Bronchial epithelial cell (primary cell): ENCODE measurements at regions not wholly inside any gene's neighbourhood (a gene's known extent, or its start where the extent isn't known, plus 50 kb on each side); places are given as distances from the start of the nearest gene placed in this dataset.

Source experiments
- DNase-seq: peaks from one replicate; pipeline ENCODE4 v3.0.0-alpha.2; 2010; ENCODE audit warnings: low read depth
- FAIRE-seq: peaks from 2 replicates; lab custom pipeline; 2011; peaks lifted over from hg19 to GRCh38; lab: Jason Lieb, UNC
- H3K27me3 ChIP-seq: 2 replicates; pipeline ENCODE4 v1.5.1; 2011; ENCODE audit warnings: low read length; ENCODE audit not compliant: control insufficient read depth, insufficient read depth
- H3K36me3 ChIP-seq: 2 replicates; pipeline ENCODE4 v1.5.1; 2011; ENCODE audit warnings: low read length; ENCODE audit not compliant: control insufficient read depth, insufficient read depth
- H3K4me3 ChIP-seq: 2 replicates; pipeline ENCODE4 v1.5.1; 2011; ENCODE audit warnings: mild to moderate bottlenecking, low read depth, low read length, control low read depth
- TF ChIP-seq, protein P1 (sequence below): IDR thresholded peaks from 2 replicates; pipeline ENCODE4 v1.5.1; 2011; ENCODE audit warnings: mild to moderate bottlenecking, moderate library complexity, low read length, control low read depth, inconsistent platforms; ENCODE audit not compliant: insufficient read depth, severe bottlenecking

GRCh38 chr12:65556676-65557437 lies 267.4 kb upstream of the HMGA2 start:
- H3K27me3 ChIP-seq, result no peaks in the 10 kb centered on the region
- DNase-seq (peak; percentile 97), FAIRE-seq (no peak)
- no peak overlapping the region for H3K4me3 ChIP-seq
- TF ChIP-seq, protein P1, sequence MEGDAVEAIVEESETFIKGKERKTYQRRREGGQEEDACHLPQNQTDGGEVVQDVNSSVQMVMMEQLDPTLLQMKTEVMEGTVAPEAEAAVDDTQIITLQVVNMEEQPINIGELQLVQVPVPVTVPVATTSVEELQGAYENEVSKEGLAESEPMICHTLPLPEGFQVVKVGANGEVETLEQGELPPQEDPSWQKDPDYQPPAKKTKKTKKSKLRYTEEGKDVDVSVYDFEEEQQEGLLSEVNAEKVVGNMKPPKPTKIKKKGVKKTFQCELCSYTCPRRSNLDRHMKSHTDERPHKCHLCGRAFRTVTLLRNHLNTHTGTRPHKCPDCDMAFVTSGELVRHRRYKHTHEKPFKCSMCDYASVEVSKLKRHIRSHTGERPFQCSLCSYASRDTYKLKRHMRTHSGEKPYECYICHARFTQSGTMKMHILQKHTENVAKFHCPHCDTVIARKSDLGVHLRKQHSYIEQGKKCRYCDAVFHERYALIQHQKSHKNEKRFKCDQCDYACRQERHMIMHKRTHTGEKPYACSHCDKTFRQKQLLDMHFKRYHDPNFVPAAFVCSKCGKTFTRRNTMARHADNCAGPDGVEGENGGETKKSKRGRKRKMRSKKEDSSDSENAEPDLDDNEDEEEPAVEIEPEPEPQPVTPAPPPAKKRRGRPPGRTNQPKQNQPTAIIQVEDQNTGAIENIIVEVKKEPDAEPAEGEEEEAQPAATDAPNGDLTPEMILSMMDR, result peak; percentile 94
- H3K36me3 ChIP-seq, result no peaks in the 10 kb centered on the region

DNA sequence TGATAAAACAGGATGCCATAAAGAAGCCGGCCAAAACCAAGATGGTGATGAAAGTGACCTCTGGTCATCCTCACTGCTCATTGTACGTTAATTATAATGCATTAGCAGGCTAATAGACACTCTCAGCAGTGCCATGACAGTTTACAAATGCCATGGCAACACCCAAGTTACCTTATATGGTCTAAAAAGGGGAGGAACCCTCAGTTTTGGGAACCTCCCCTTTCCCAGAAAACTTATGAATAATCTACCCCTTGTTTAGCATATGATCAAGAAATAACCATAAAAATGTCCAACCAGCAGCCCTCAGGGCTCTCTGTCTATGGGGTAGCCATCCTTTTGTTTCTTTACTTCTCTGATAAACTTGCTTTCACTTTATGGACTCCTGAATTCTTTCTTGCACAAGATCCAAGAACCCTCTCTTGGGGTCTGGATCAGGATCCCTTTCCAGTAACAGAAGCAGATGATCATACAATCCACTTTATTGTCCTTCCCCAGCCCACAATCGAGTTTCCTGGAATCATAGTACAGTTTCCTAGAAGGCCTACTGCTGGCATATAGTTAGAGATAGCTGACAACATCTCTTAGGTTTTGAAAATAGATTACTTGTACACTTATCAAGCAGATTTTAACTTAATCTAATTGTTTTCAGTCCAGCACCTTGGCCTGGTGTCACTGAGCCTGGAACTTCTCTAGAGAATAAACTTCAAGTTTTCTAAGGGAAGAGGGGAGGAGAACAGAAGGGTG lies 266.7 kb upstream of the HMGA2 start:
- Histone ChIP-seq H3K36me3 (no peaks in the 10 kb centered on the region), H3K27me3 (no peaks in the 10 kb centered on the region), H3K4me3 (no peak overlapping the region)
- TF ChIP-seq, protein P1, result no peak
- no peak for DNase-seq
- FAIRE-seq, result no peak

DNA sequence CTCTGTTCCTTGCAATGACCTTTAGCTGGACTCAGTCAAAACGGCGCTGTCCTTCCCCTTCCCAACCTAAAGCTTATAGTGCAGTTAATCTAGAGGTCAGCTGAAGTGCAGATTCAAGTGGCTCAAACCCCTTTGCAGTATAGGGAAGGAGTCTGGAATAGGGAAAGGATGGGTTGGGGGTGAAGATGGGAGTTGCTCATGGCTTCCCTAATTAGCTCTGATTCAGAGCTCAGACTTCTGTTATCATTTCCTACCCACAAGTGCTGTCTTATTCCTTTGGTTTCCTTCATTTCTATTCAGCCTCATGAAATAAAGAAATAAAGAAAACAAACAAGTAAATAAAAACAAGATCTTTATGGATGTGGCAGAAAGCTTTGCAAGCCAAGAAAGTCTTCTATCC lies 264.0 kb upstream of the HMGA2 start:
- Histone ChIP-seq H3K27me3 (no peaks in the 10 kb centered on the region), H3K36me3 (no peaks in the 10 kb centered on the region), H3K4me3 (no peak overlapping the region)
- DNase-seq (no peak), FAIRE-seq (no peak)
- TF ChIP-seq, protein P1, result no peak

GRCh38 chr12:65561798-65562382 lies 262.4 kb upstream of the HMGA2 start:
- no peaks in the 10 kb centered on the region for H3K27me3 ChIP-seq
- TF ChIP-seq, protein P1, result no peak
- no peak overlapping the region for H3K4me3 ChIP-seq
- no peaks in the 10 kb centered on the region for H3K36me3 ChIP-seq
- FAIRE-seq (no peak), DNase-seq (peak; percentile 49)

DNA sequence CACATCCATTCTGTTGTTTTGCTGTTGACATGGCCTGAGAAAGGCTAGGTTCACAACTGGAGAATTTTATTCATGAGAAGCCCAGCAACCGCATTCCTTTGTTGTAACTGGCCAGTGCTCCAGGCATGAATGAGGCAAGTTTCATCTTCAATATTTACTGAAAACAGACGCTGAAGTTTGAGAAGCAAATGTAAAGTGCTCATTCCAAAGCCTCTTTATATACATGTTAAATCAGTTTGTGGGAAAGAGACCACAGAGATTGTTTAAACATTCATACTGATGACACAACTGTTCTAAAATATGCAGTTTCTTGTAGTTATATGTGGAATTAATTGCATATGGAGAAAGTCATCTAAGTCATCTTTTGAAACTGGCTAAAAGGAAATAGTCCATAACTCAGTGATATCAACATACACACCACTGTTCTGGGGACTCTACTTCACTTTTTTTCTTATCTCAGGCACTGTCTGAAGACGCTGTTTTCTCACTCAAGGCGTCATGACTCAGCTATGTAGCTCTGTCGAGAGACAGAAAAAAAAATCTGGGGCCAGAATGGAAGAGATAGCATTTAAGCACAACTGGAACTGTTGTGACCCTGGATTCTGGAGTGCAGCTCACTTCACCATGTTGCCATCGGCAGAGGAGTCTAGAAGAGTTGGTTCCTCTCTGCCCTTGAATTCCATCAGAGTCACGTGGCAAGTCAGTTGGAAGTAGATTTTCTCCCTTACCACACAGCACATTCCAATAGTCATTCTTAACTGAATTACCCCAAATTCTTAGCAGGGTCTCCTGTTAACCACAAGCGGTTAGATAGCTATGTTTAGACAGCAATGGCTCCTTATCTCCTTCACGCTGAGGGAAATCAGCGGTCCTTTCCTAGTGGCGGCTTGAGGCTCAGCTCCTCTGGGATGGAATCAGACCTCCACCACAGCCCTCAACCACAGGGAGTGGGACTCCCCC lies 258.4 kb upstream of the HMGA2 start:
- no peaks in the 10 kb centered on the region for H3K36me3 ChIP-seq
- DNase-seq (peak; percentile 79), FAIRE-seq (no peak)
- TF ChIP-seq, protein P1, result no peak
- H3K4me3 ChIP-seq, result no peak overlapping the region
- no peaks in the 10 kb centered on the region for H3K27me3 ChIP-seq
